Pancreas (tissue), 10 donors: ENCODE measurements at regions not wholly inside any gene's neighbourhood (a gene's known extent, or its start where the extent isn't known, plus 50 kb on each side); places are given as distances from the start of the nearest gene placed in this dataset.

Experiments
- ATAC-seq, 4 donors: fragments of 200-7000 bp; cut with Tn5 transposase; one replicate each; pipeline versions ENCODE4 v1.8.0 to v1.9.1; 2020; ENCODE audit warnings: mild to moderate bottlenecking in 4 of 4, moderate library complexity in 4 of 4
- DNase-seq, 6 donors: peaks; one replicate each; pipeline ENCODE4 v3.0.0-alpha.2; 2020
- FAIRE-seq: peaks from 2 replicates; lab custom pipeline; 2012; peaks lifted over from hg19 to GRCh38; lab: Jason Lieb, UNC
- H3K27ac ChIP-seq, 4 donors: fragments of 200-600 bp; sonication (generic); 1 replicate in 3 of 4; 2 replicates in 1 of 4; pipeline versions ENCODE4 v1.5.0 to v1.8.0; 2020
- H3K27me3 ChIP-seq, 4 donors: fragments of 200-600 bp; one replicate each; pipeline ENCODE4 v1.8.0; 2021
- H3K36me3 ChIP-seq, 3 donors: fragments of 200-600 bp; sonication (generic) in 1 of 3; one replicate each; pipeline versions ENCODE4 v1.5.0 to v1.8.0; 2020 to 2021
- H3K4me1 ChIP-seq, 3 donors: fragments of 200-600 bp; one replicate each; pipeline ENCODE4 v1.8.0; 2021
- H3K4me3 ChIP-seq, 4 donors: fragments of 200-600 bp; sonication (generic) in 2 of 4; one replicate each; pipeline versions ENCODE4 v1.5.0 to v1.8.0; 2020 to 2021
- H3K9me3 ChIP-seq, 4 donors: fragments of 200-600 bp; one replicate each; pipeline ENCODE4 v1.8.0; 2021
- WGBS, 2 donors: extraction: QIAGEN DNeasy Blood & Tissue Kit; methylation state at CpG; one replicate each; pipeline ENCODE4 v1.1.7; 2013; 5-methylcytosine and 5-hydroxymethylcytosine counted together
- intact Hi-C, 3 donors: fragments of 100-400 bp; cut with DNase I; formaldehyde crosslinking; loops; one replicate each; pipeline versions ENCODE4 v1.11.1 to v1.14.2; 2022
- TF ChIP-seq, protein P1 (sequence below), 4 donors: fragments of 200-600 bp; sonication (generic) in 3 of 4; IDR thresholded peaks; one replicate each; pipeline versions ENCODE4 v1.5.0 to v1.8.0; 2021; ENCODE audit warnings: antibody characterized with exemption in 4 of 4
- donor health status: healthy with polysubstance abuse.
- donor health status: DM: no; HTN: no; CAD: no; lungs with moderate emphysema.
- donor health status: DM: no; HTN: no; CAD: no.
- donor health status: control.
- donor health status: control.
- donor health status: Bipolar disorder and iron deficiency.
- donor health status: DM: yes; HTN: yes; CAD: no.
- donor health status: DM: no; HTN: no; CAD: no.
- donor health status: DM: no; HTN: no; CAD: no.
- donor health status: DM: yes; HTN: yes; CAD: no.

GRCh38 chr20:62544505-62545055 is 68.8 kb upstream of the GATA5 start:
- intact Hi-C loops = no loop called here
- H3K27ac ChIP-seq = no peak overlapping the region
- TF ChIP-seq, protein P1, sequence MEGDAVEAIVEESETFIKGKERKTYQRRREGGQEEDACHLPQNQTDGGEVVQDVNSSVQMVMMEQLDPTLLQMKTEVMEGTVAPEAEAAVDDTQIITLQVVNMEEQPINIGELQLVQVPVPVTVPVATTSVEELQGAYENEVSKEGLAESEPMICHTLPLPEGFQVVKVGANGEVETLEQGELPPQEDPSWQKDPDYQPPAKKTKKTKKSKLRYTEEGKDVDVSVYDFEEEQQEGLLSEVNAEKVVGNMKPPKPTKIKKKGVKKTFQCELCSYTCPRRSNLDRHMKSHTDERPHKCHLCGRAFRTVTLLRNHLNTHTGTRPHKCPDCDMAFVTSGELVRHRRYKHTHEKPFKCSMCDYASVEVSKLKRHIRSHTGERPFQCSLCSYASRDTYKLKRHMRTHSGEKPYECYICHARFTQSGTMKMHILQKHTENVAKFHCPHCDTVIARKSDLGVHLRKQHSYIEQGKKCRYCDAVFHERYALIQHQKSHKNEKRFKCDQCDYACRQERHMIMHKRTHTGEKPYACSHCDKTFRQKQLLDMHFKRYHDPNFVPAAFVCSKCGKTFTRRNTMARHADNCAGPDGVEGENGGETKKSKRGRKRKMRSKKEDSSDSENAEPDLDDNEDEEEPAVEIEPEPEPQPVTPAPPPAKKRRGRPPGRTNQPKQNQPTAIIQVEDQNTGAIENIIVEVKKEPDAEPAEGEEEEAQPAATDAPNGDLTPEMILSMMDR (IDR thresholded peaks at IDR 0.05) = no peak
- WGBS, 2 donors = 84 to 86% methylated on average over 9 of the region's 9 CpGs
- no peaks in the 10 kb centered on the region for H3K36me3 ChIP-seq
- DNase-seq (no peak), FAIRE-seq (no peak), ATAC-seq (no peak)
- no peaks in the 10 kb centered on the region for H3K9me3 ChIP-seq
- H3K4me1 ChIP-seq = no peaks in the 10 kb centered on the region
- H3K27me3 ChIP-seq = peaks cover 0 to 1% (median 0%) of the 10 kb centered on the region in 4 donors
- no peak overlapping the region for H3K4me3 ChIP-seq

DNA sequence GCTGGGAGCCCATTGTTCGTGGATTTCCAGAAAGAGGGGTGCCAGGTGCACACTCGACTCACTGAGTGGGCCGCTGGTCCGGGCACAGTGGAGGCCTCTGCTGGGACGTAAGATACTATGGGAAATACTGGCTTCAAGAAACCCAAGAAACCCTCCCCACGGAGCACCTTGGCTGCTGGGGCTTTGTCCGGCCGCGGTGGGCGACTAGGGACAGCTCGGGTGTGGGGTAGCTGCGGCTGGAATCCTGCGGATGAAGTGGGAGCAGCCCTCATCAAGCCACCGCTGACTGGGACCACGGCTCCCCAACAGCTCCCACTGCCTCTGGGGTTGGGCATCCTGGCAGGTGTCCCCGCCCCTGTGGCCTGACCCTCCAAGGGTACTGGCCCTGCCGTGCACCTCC is 69.5 kb upstream of the GATA5 start:
- Histone ChIP-seq H3K27ac (no peak overlapping the region), H3K9me3 (no peaks in the 10 kb centered on the region), H3K36me3 (no peaks in the 10 kb centered on the region), H3K4me3 (no peak overlapping the region), H3K27me3 (peaks cover 0 to 8% (median 0%) of the 10 kb centered on the region in 4 donors), H3K4me1 (no peaks in the 10 kb centered on the region)
- DNase-seq (no peak), ATAC-seq (no peak), FAIRE-seq (no peak)
- TF ChIP-seq, protein P1 (IDR thresholded peaks at IDR 0.05) = no peak
- intact Hi-C loops = no loop called here
- 82 to 84% methylated on average over 13 to 17 of the region's 17 CpGs for WGBS, 2 donors

- DNase-seq (no peak), FAIRE-seq (no peak), ATAC-seq (no peak)
- Histone ChIP-seq H3K27ac (no peak overlapping the region), H3K9me3 (no peaks in the 10 kb centered on the region), H3K4me1 (no peaks in the 10 kb centered on the region), H3K4me3 (no peak overlapping the region), H3K27me3 (peaks cover 0 to 8% (median 0%) of the 10 kb centered on the region in 4 donors), H3K36me3 (no peaks in the 10 kb centered on the region)
- 67 to 83% methylated on average over 21 to 22 of the region's 22 CpGs for WGBS, 2 donors
- intact Hi-C loops = no loop called here
- TF ChIP-seq, protein P1 (IDR thresholded peaks at IDR 0.05) = no peak
Observed at GRCh38 chr20:62545901-62546525, 70.2 kb upstream of the GATA5 start.

DNA sequence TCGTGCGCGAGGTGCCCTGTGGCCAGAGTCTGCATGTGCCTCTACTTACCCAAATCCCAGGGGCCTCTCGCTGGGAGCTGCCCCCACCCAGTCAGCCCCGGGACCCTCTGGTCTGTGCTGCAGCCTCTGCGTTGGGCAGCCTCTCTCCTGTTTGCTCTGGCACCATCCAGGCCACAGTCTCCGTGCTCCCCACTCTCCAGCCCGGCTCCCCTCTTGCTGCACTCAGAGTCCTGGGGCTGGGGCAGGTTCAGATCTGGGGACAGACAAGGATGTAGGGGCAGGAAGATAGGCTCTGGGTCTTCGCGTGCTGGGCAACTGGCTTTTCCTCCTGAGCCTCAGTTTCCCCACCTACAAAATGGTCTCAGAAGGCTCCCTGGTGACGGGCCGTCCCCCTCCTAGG is 70.8 kb upstream of the GATA5 start:
- WGBS, 2 donors = 65 to 70% methylated on average over 12 of the region's 12 CpGs
- intact Hi-C loops = no loop called here
- Histone ChIP-seq H3K27me3 (peaks cover 0 to 8% (median under 1%) of the 10 kb centered on the region in 4 donors), H3K4me3 (no peak overlapping the region), H3K4me1 (no peaks in the 10 kb centered on the region), H3K27ac (no peak overlapping the region), H3K9me3 (no peaks in the 10 kb centered on the region), H3K36me3 (no peaks in the 10 kb centered on the region)
- DNase-seq = no peak
- FAIRE-seq = no peak
- ATAC-seq = no peak
- TF ChIP-seq, protein P1 (IDR thresholded peaks at IDR 0.05) = no peak

DNA sequence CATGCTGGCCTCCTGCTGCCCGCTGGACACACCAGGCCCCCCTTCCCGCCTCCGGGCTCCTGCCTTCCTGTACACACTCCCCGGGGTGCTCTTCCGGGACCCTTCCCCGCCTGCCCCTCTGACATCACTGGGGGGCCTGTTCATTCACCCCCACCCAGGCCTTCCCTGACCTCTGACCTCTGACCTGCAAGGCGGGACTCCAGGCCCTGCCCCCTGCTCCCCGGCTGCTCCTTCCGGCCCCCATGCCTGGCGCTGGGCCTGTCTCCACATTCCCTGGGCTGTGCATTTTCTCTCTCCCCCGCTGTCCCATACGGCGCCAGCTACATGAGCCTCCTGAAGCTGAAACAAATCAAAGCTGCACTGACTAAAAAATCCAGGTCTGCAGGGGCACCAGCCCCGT is 71.6 kb upstream of the GATA5 start:
- ATAC-seq (no peak), FAIRE-seq (no peak), DNase-seq (no peak)
- H3K4me1 ChIP-seq = no peaks in the 10 kb centered on the region
- peaks cover 0 to 8% (median 2%) of the 10 kb centered on the region in 4 donors for H3K27me3 ChIP-seq
- no peaks in the 10 kb centered on the region for H3K9me3 ChIP-seq
- H3K27ac ChIP-seq = no peak overlapping the region
- 70 to 78% methylated on average over 14 of the region's 14 CpGs for WGBS, 2 donors
- intact Hi-C loops = no loop called here
- no peak overlapping the region for H3K4me3 ChIP-seq
- TF ChIP-seq, protein P1 (IDR thresholded peaks at IDR 0.05) = no peak
- H3K36me3 ChIP-seq = no peaks in the 10 kb centered on the region
